HCT116 (cell line): ENCODE measurements at regions not wholly inside any gene's neighbourhood (a gene's known extent, or its start where the extent isn't known, plus 50 kb on each side); places are given as distances from the start of the nearest gene placed in this dataset.

Experiments used
- ATAC-seq: fragments of 200-7000 bp; cut with Tn5 transposase; 2 replicates; pipeline ENCODE4 v1.9.1; 2020; ENCODE audit warnings: mild to moderate bottlenecking, moderate library complexity
- BruUV-seq: library from RNA; stranded (reverse); fragments of 400-500 nt; replicated peaks from 2 replicates; lab custom pipeline; 2021; lab: Mats Ljungman, UMichigan
- CTCF ChIA-PET: fragments of 300-600 bp; sonication (Branson Sonifier 250); formaldehyde crosslinking; loops from one replicate; lab custom pipeline; 2021; ENCODE audit warnings: antibody characterized with exemption; lab: Charles Lee
- POLR2A ChIA-PET: fragments of 300-600, 350-600 bp; sonication (Branson Sonifier 250); formaldehyde crosslinking; loops from one replicate; lab custom pipeline; 2021; ENCODE audit warnings: antibody characterized with exemption; lab: Charles Lee
- RAD21 ChIA-PET, 2 experiments: fragments of 300-600 bp; sonication (Branson Sonifier 250); formaldehyde crosslinking; loops; one replicate each; lab custom pipeline; 2023; ENCODE audit warnings: low total read pairs in 2 of 2; ENCODE audit not compliant: uncharacterized antibody in 2 of 2, unreplicated experiment in 2 of 2, low non-redundant PET in 1 of 2; lab: Charles Lee
- DNase-seq: peaks from one replicate; pipeline ENCODE4 v3.0.0-alpha.2; 2010; ENCODE audit warnings: low read depth, low spot score
- H2AFZ ChIP-seq: fragments of 200-600 bp; shearing (Covaris generic), sonication (generic); 2 replicates; pipeline ENCODE4 v1.6.1; 2017; ENCODE audit warnings: low read depth, mixed run types, mixed read lengths, antibody characterized with exemption, low read length; ENCODE audit not compliant: poor library complexity, severe bottlenecking
- H3K27ac ChIP-seq: 2 replicates; pipeline ENCODE4 v1.5.1; 2012; ENCODE audit warnings: low read depth, low read length
- H3K27me3 ChIP-seq: fragments of 200-600 bp; sonication (generic); 2 replicates; pipeline ENCODE4 v1.6.1; 2016; ENCODE audit warnings: mixed run types, low read length, mixed read lengths; ENCODE audit not compliant: insufficient read depth
- H3K36me3 ChIP-seq, 2 experiments: fragments of 200-500 bp in 1 of 2; fragments of 200-600 bp in 1 of 2; sonication (Bioruptor generic) in 1 of 2; sonication (generic) in 1 of 2; 2 replicates each; pipeline versions ENCODE4 v1.5.1 to v1.6.1; 2014 to 2016; ENCODE audit warnings: low read length in 2 of 2, inconsistent platforms in 1 of 2, mixed read lengths in 1 of 2, mixed run types in 1 of 2; ENCODE audit not compliant: insufficient read depth in 2 of 2, control insufficient read depth in 1 of 2
- H3K4me1 ChIP-seq, 2 experiments: fragments of 200-600 bp in 1 of 2; sonication (generic) in 1 of 2; 2 replicates each; pipeline versions ENCODE4 v1.5.1 to v1.6.1; 2012 to 2017; ENCODE audit warnings: low read length in 2 of 2, inconsistent platforms in 1 of 2, mild to moderate bottlenecking in 1 of 2, mixed read lengths in 1 of 2, mixed run types in 1 of 2, moderate library complexity in 1 of 2; ENCODE audit not compliant: insufficient read depth in 2 of 2, control insufficient read depth in 1 of 2
- H3K4me2 ChIP-seq: fragments of 200-600 bp; sonication (generic); 2 replicates; pipeline ENCODE4 v1.6.1; 2017; ENCODE audit warnings: mixed run types, low read length, mixed read lengths
- H3K4me3 ChIP-seq, 2 experiments: fragments of 200-600 bp in 1 of 2; sonication (generic) in 1 of 2; replicated peaks in 1 of 2; 2 replicates each; pipeline ENCODE4 v1.5.1; 2011 to 2016; ENCODE audit warnings: low read length in 2 of 2, control low read depth in 1 of 2, low read depth in 1 of 2, mild to moderate bottlenecking in 1 of 2, mixed read lengths in 1 of 2, mixed run types in 1 of 2
- H3K79me2 ChIP-seq: fragments of 200-600 bp; sonication (generic); 2 replicates; pipeline ENCODE4 v1.6.1; 2017; ENCODE audit warnings: mild to moderate bottlenecking, mixed run types, low read length, moderate library complexity, mixed read lengths; ENCODE audit not compliant: insufficient read depth
- H3K9ac ChIP-seq: fragments of 200-600 bp; sonication (generic); 2 replicates; pipeline ENCODE4 v1.6.1; 2016; ENCODE audit warnings: low read length, mixed read lengths
- H3K9me2 ChIP-seq: fragments of 200-600 bp; sonication (generic), shearing (Covaris generic); 2 replicates; pipeline ENCODE4 v1.6.1; 2017; ENCODE audit warnings: mixed run types, mild to moderate bottlenecking, moderate library complexity; ENCODE audit not compliant: insufficient read depth
- H3K9me3 ChIP-seq, 2 experiments: fragments of 200-500 bp in 1 of 2; fragments of 200-600 bp in 1 of 2; sonication (Bioruptor generic) in 1 of 2; sonication (generic) in 1 of 2; 2 replicates each; pipeline ENCODE4 v1.6.1; 2014 to 2017; ENCODE audit warnings: low read length in 2 of 2, mixed read lengths in 2 of 2, inconsistent platforms in 1 of 2, low read depth in 1 of 2, mild to moderate bottlenecking in 1 of 2, mixed run types in 1 of 2, moderate library complexity in 1 of 2; ENCODE audit not compliant: control insufficient read depth in 1 of 2, insufficient read depth in 1 of 2
- H4K20me1 ChIP-seq: fragments of 200-600 bp; sonication (generic), shearing (Covaris generic); 2 replicates; pipeline ENCODE4 v1.6.1; 2017; ENCODE audit warnings: mixed run types, mild to moderate bottlenecking, moderate library complexity; ENCODE audit not compliant: insufficient read depth
- ATF3 ChIP-seq: IDR thresholded peaks from 2 replicates; pipeline ENCODE4 v1.6.1; 2012
- CEBPB ChIP-seq: IDR thresholded peaks from 2 replicates; pipeline ENCODE4 v1.6.1; 2012; ENCODE audit warnings: low read depth
- EGR1 ChIP-seq: IDR thresholded peaks from 2 replicates; pipeline ENCODE4 v1.6.1; 2012; ENCODE audit warnings: low read depth
- ELF1 ChIP-seq: IDR thresholded peaks from 2 replicates; pipeline ENCODE4 v1.6.1; 2012; ENCODE audit warnings: low read depth, borderline replicate concordance
- EZH2phosphoT487 ChIP-seq: fragments of 200-600 bp; IDR thresholded peaks from 2 replicates; pipeline ENCODE4 v1.6.1; 2018; ENCODE audit warnings: antibody characterized with exemption, borderline replicate concordance
- FOSL1 ChIP-seq: IDR thresholded peaks from 2 replicates; pipeline ENCODE4 v1.6.1; 2012; ENCODE audit warnings: low read depth
- MAX ChIP-seq: IDR thresholded peaks from 2 replicates; pipeline ENCODE4 v1.6.1; 2012
- RAD21 ChIP-seq: IDR thresholded peaks from 2 replicates; pipeline ENCODE4 v1.6.1; 2012; ENCODE audit warnings: low read depth, mild to moderate bottlenecking
- REST ChIP-seq: IDR thresholded peaks from 2 replicates; pipeline ENCODE4 v1.6.1; 2012; ENCODE audit warnings: low read depth
- SIN3A ChIP-seq: IDR thresholded peaks from 2 replicates; pipeline ENCODE4 v1.6.1; 2012; ENCODE audit warnings: low read depth
- SP1 ChIP-seq: IDR thresholded peaks from 2 replicates; pipeline ENCODE4 v1.6.1; 2012; ENCODE audit warnings: low read depth
- TCF7L2 ChIP-seq: IDR thresholded peaks from 2 replicates; pipeline ENCODE4 v1.7.0; 2011; ENCODE audit warnings: borderline replicate concordance, inconsistent platforms; ENCODE audit not compliant: insufficient read depth, insufficient read length; ENCODE audit errors: extremely low read depth
- YY1 ChIP-seq: IDR thresholded peaks from 2 replicates; pipeline ENCODE4 v1.6.1; 2011; ENCODE audit warnings: low read length, low read depth, moderate library complexity, mild to moderate bottlenecking; ENCODE audit not compliant: insufficient replicate concordance; ENCODE audit errors: extremely low read depth
- ZBTB33 ChIP-seq: IDR thresholded peaks from 2 replicates; pipeline ENCODE4 v1.6.1; 2011; ENCODE audit warnings: mild to moderate bottlenecking, low read length, moderate library complexity; ENCODE audit not compliant: insufficient replicate concordance; ENCODE audit errors: extremely low read depth
- intact Hi-C: fragments of 100-400 bp; cut with micrococcal nuclease; formaldehyde crosslinking; loops from 2 replicates; pipeline ENCODE4 v1.10.0; 2022

GRCh38 chr6:167763056-167763944, 63.4 kb upstream of the AFDN start:
- BruUV-seq: no TSS peak
- no peaks in the 10 kb centered on the region for H3K79me2 ChIP-seq
- H3K4me2 ChIP-seq: no peak overlapping the region
- no peaks in the 10 kb centered on the region; the same call in none of the 2 replicates for H3K27me3 ChIP-seq
- H3K9ac ChIP-seq: no peak overlapping the region
- no peak overlapping the region for H2AFZ ChIP-seq
- no peak overlapping the region for H3K27ac ChIP-seq
- no peak for DNase-seq
- no peaks in the 10 kb centered on the region for H4K20me1 ChIP-seq
- H3K9me3 ChIP-seq: no peaks in the 10 kb centered on the region
- H3K9me2 ChIP-seq: no peaks in the 10 kb centered on the region
- intact Hi-C loops: no loop called here
- ATAC-seq: no peak
- RAD21 ChIA-PET: no interaction called here
- TF ChIP-seq SP1 (no peak), ZBTB33 (no peak), EZH2phosphoT487 (no peak), FOSL1 (no peak), ATF3 (no peak), REST (no peak), CEBPB (no peak), RAD21 (no peak), SIN3A (no peak), EGR1 (no peak), ELF1 (no peak), YY1 (no peak), MAX (no peak), TCF7L2 (no peak)
- TF ChIP-seq, all 23 proteins: peak for 0
- POLR2A ChIA-PET: no interaction called here
- CTCF ChIA-PET: no interaction called here
- Histone ChIP-seq H3K36me3 (no peaks in the 10 kb centered on the region), H3K4me3 (no peak overlapping the region), H3K4me1 (no peaks in the 10 kb centered on the region)
